HG03025 (cell line): ENCODE measurements at regions not wholly inside any gene's neighbourhood (a gene's known extent, or its start where the extent isn't known, plus 50 kb on each side); places are given as distances from the start of the nearest gene placed in this dataset.
"Not testable (repeated sequence)": the region's sequence is repeated elsewhere in the genome, so short reads cannot be mapped to it uniquely, and the experiment has no call there.

Source experiments
- ATAC-seq: cut with Tn5 transposase; IDR thresholded peaks from one replicate; pipeline ENCODE4 v1.9.1; 2021; ENCODE audit warnings: mild to moderate bottlenecking, moderate library complexity; ENCODE audit not compliant: unreplicated experiment, low FRiP score

- no peak for ATAC-seq
Observed at GRCh38 chr4:159410076-159410777, 307.3 kb downstream of the RAPGEF2 start.

- no peak for ATAC-seq
Observed at GRCh38 chr4:159410891-159411290, 308.0 kb downstream of the RAPGEF2 start.

GRCh38 chr4:159413306-159413943 is 310.5 kb downstream of the RAPGEF2 start:
- ATAC-seq, result no peak

- no peak for ATAC-seq
Observed at GRCh38 chr4:159414305-159414704, 311.4 kb downstream of the RAPGEF2 start.

- ATAC-seq, result no peak
Observed at GRCh38 chr4:159416073-159416472, 313.2 kb downstream of the RAPGEF2 start.

GRCh38 chr4:159416996-159417395 is 314.1 kb downstream of the RAPGEF2 start:
- ATAC-seq, result no peak

GRCh38 chr4:159420162-159421057 is 317.5 kb downstream of the RAPGEF2 start:
- no peak for ATAC-seq

GRCh38 chr4:159421058-159421419 is 318.2 kb downstream of the RAPGEF2 start:
- not testable (repeated sequence) for ATAC-seq

- no peak for ATAC-seq
Observed at GRCh38 chr4:159422019-159422418, 319.1 kb downstream of the RAPGEF2 start.

GRCh38 chr4:159422626-159423025 is 319.7 kb downstream of the RAPGEF2 start:
- ATAC-seq, result no peak

- no peak for ATAC-seq
Observed at GRCh38 chr4:159425737-159426305, 322.9 kb downstream of the RAPGEF2 start.

GRCh38 chr4:159428293-159428692 is 325.4 kb downstream of the RAPGEF2 start:
- ATAC-seq, result no peak

- ATAC-seq, result no peak
Observed at GRCh38 chr4:159428975-159429692, 326.3 kb downstream of the RAPGEF2 start.

GRCh38 chr4:159429693-159430035 is 326.8 kb downstream of the RAPGEF2 start:
- ATAC-seq, result no peak

GRCh38 chr4:159430896-159431295 is 328.0 kb downstream of the RAPGEF2 start:
- no peak for ATAC-seq

GRCh38 chr4:159432436-159432835 is 329.6 kb downstream of the RAPGEF2 start:
- ATAC-seq, result no peak

GRCh38 chr4:159433337-159433736 is 330.5 kb downstream of the RAPGEF2 start:
- ATAC-seq, result no peak

GRCh38 chr4:159434114-159434870 is 331.4 kb downstream of the RAPGEF2 start:
- ATAC-seq, result no peak

- no peak for ATAC-seq
Observed at GRCh38 chr4:159434871-159435241, 332.0 kb downstream of the RAPGEF2 start.

- no peak for ATAC-seq
Observed at GRCh38 chr4:159435561-159436023, 332.7 kb downstream of the RAPGEF2 start.
